PC-3 (cell line): ENCODE measurements at regions not wholly inside any gene's neighbourhood (a gene's known extent, or its start where the extent isn't known, plus 50 kb on each side); places are given as distances from the start of the nearest gene placed in this dataset.

Experiments used
- EZH2 ChIP-seq: fragments of 300-600 bp; sonication (generic); IDR thresholded peaks from one replicate; pipeline ENCODE4 v1.6.1; 2017; ENCODE audit warnings: antibody characterized with exemption, mild to moderate bottlenecking, low read length; ENCODE audit not compliant: unreplicated experiment
- EZH2phosphoT487 ChIP-seq: fragments of 300-600 bp; sonication (generic); IDR thresholded peaks from 2 replicates; pipeline ENCODE4 v1.6.1; 2018; ENCODE audit warnings: mild to moderate bottlenecking, antibody characterized with exemption, low read length, borderline replicate concordance
- TF ChIP-seq, protein P1 (sequence below): fragments of 300-600 bp; sonication (generic); conservative IDR thresholded peaks from 2 replicates; pipeline ENCODE4 v1.5.1; 2017; ENCODE audit warnings: antibody characterized with exemption, low read depth, mild to moderate bottlenecking, low read length

DNA sequence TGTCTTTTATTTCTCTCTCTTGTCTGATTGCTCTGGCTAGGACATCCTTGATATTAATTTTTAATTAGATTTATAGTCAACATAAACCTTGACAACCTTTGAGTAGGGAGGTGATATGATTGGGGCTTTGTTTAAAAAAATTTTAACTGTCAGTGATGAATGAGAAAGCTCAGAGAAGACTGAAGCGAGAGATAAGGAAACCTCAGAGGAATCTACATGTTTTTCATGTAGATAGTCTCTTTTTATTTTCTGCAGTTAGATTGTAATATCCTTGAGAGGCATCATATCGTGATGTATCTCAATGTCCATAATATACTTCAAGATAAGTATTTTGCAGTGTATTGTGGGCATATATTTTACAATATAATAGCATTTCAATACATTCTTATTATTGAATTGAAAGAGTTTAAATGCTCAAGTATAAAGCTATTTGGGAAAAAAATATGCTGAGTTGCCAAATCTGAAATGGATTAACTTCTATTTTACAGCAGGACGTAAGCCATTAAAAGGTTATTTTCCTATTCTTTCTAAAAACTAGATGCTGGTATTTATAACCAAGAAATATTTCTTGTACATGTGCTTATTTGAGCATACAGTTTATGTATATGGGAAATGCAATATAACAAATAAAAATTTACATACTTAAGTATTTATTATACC is 802.4 kb upstream of the ADGRL4 start:
- TF ChIP-seq, protein P1, sequence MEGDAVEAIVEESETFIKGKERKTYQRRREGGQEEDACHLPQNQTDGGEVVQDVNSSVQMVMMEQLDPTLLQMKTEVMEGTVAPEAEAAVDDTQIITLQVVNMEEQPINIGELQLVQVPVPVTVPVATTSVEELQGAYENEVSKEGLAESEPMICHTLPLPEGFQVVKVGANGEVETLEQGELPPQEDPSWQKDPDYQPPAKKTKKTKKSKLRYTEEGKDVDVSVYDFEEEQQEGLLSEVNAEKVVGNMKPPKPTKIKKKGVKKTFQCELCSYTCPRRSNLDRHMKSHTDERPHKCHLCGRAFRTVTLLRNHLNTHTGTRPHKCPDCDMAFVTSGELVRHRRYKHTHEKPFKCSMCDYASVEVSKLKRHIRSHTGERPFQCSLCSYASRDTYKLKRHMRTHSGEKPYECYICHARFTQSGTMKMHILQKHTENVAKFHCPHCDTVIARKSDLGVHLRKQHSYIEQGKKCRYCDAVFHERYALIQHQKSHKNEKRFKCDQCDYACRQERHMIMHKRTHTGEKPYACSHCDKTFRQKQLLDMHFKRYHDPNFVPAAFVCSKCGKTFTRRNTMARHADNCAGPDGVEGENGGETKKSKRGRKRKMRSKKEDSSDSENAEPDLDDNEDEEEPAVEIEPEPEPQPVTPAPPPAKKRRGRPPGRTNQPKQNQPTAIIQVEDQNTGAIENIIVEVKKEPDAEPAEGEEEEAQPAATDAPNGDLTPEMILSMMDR, result no peak
- TF ChIP-seq EZH2, result no peak
- no peak for TF ChIP-seq EZH2phosphoT487
